ENCODE measurements at regions not wholly inside any gene's neighbourhood (a gene's known extent, or its start where the extent isn't known, plus 50 kb on each side); places are given as distances from the start of the nearest gene placed in this dataset.
A peak's percentile ranks its signal among the peaks of the same experiment; 100 is the strongest.
"Not testable (repeated sequence)": the region's sequence is repeated elsewhere in the genome, so short reads cannot be mapped to it uniquely, and the experiment has no call there.

- DNase-seq, result no peak
Observed at GRCh38 chr4:66225539-66225938, 555.2 kb upstream of the EPHA5 start.

- DNase-seq, result peak; percentile 20
Observed at GRCh38 chr4:66223068-66223703, 552.9 kb upstream of the EPHA5 start.

- DNase-seq, result no peak
Observed at GRCh38 chr4:66219401-66219800, 549.1 kb upstream of the EPHA5 start.

- DNase-seq, result no peak
Observed at GRCh38 chr4:66216252-66216651, 546.0 kb upstream of the EPHA5 start.

GRCh38 chr4:66212489-66212888 is 542.2 kb upstream of the EPHA5 start:
- no peak for DNase-seq

- no peak for DNase-seq
Observed at GRCh38 chr4:66204534-66205247, 534.4 kb upstream of the EPHA5 start.

- DNase-seq, result no peak
Observed at GRCh38 chr4:66202870-66203269, 532.6 kb upstream of the EPHA5 start.

GRCh38 chr4:66197451-66197850 is 527.2 kb upstream of the EPHA5 start:
- DNase-seq, result peak; percentile 92

GRCh38 chr4:66193487-66193886 is 523.2 kb upstream of the EPHA5 start:
- DNase-seq, result no peak

GRCh38 chr4:66187175-66187720 is 517.0 kb upstream of the EPHA5 start:
- DNase-seq, result no peak

- DNase-seq, result no peak
Observed at GRCh38 chr4:66186095-66186494, 515.8 kb upstream of the EPHA5 start.

- no peak for DNase-seq
Observed at GRCh38 chr4:66182636-66183035, 512.3 kb upstream of the EPHA5 start.

- DNase-seq, result peak; percentile 29
Observed at GRCh38 chr4:66178906-66179305, 508.6 kb upstream of the EPHA5 start.

GRCh38 chr4:66169341-66169740 is 499.1 kb upstream of the EPHA5 start:
- no peak for DNase-seq

- DNase-seq, result no peak
Observed at GRCh38 chr4:66164869-66165268, 494.6 kb upstream of the EPHA5 start.

GRCh38 chr4:66160606-66161005 is 490.3 kb upstream of the EPHA5 start:
- DNase-seq, result no peak

- no peak for DNase-seq
Observed at GRCh38 chr4:66157594-66157993, 487.3 kb upstream of the EPHA5 start.

- no peak for DNase-seq
Observed at GRCh38 chr4:66130042-66130441, 459.8 kb upstream of the EPHA5 start.

GRCh38 chr4:66123831-66124413 is 453.6 kb upstream of the EPHA5 start:
- peak; percentile 73 for DNase-seq

GRCh38 chr4:66123190-66123589 is 452.9 kb upstream of the EPHA5 start:
- no peak for DNase-seq

- DNase-seq, result not testable (repeated sequence)
Observed at GRCh38 chr4:66115231-66115630, 444.9 kb upstream of the EPHA5 start.

- no peak for DNase-seq
Observed at GRCh38 chr4:66108898-66109297, 438.6 kb upstream of the EPHA5 start.

- DNase-seq, result no peak
Observed at GRCh38 chr4:66097218-66097617, 426.9 kb upstream of the EPHA5 start.

GRCh38 chr4:66095065-66095464 is 424.8 kb upstream of the EPHA5 start:
- no peak for DNase-seq
